ENCODE measurements at regions not wholly inside any gene's neighbourhood (a gene's known extent, or its start where the extent isn't known, plus 50 kb on each side); places are given as distances from the start of the nearest gene placed in this dataset.

DNA sequence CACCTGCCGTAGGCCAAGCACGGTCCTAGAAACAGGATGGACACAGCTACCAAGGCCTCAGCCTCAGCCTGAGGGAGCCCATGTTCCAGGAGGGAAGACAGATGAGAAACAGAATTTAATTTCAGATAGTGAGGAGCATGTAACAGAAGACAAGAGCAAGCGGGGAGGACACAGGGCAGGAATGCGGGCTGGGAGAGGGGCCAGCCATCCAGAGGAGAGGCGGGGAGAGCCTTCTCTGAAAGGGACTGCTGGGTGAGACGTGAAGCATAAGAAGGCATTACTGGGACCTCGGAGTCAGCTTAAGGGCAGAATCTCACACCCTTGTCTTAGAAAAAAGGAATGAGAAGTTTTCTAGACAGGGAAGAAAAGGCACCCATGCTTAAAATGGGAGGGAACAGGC, 271.7 kb upstream of the NSMCE3 start:
- TF ChIP-seq, protein P1, sequence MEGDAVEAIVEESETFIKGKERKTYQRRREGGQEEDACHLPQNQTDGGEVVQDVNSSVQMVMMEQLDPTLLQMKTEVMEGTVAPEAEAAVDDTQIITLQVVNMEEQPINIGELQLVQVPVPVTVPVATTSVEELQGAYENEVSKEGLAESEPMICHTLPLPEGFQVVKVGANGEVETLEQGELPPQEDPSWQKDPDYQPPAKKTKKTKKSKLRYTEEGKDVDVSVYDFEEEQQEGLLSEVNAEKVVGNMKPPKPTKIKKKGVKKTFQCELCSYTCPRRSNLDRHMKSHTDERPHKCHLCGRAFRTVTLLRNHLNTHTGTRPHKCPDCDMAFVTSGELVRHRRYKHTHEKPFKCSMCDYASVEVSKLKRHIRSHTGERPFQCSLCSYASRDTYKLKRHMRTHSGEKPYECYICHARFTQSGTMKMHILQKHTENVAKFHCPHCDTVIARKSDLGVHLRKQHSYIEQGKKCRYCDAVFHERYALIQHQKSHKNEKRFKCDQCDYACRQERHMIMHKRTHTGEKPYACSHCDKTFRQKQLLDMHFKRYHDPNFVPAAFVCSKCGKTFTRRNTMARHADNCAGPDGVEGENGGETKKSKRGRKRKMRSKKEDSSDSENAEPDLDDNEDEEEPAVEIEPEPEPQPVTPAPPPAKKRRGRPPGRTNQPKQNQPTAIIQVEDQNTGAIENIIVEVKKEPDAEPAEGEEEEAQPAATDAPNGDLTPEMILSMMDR (conservative IDR thresholded peaks at IDR 0.05; ENCODE audit: low read depth, low read length): no peak
- no peak for TF ChIP-seq EZH2 (IDR thresholded peaks at IDR 0.05; ENCODE audit: borderline replicate concordance, low read depth, low read length, poor library complexity, severe bottlenecking)

Data from A673 (cell line).